ENCODE measurements at regions not wholly inside any gene's neighbourhood (a gene's known extent, or its start where the extent isn't known, plus 50 kb on each side); places are given as distances from the start of the nearest gene placed in this dataset.
"Not testable (repeated sequence)": the region's sequence is repeated elsewhere in the genome, so short reads cannot be mapped to it uniquely, and the experiment has no call there.

GRCh38 chr4:114034189-114034588 is 54.7 kb upstream of the ARSJ start:
- no peaks in the 10 kb centered on the region for H3K4me1 Mint-ChIP-seq
- H3K27me3 Mint-ChIP-seq, result no peaks in the 10 kb centered on the region
- no peaks in the 10 kb centered on the region for H3K9me3 Mint-ChIP-seq
- H3K4me3 Mint-ChIP-seq, result no peak overlapping the region
- no peaks in the 10 kb centered on the region for H3K36me3 Mint-ChIP-seq
- no peak overlapping the region for H3K27ac Mint-ChIP-seq

DNA sequence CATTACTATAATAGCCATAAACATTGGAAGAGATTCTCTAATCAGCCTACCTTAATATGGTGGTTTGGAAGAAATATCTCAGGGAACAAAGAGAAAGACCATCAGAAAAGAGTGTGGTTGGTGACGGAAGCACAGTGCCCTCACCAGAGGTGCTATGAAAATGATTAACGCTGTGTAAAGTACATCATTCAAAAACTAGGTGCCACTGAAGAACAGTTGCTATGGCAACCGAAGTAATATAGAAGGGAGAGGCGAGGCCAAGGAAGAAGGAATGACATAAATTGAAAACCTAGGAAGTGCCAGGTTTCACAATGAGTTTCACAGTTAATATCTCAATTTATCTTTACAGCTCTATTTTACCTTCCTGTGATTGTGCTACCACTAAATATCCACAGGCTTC is 57.0 kb upstream of the ARSJ start:
- H3K36me3 Mint-ChIP-seq, result no peaks in the 10 kb centered on the region

GRCh38 chr4:114036864-114037263 is 57.4 kb upstream of the ARSJ start:
- H3K9me3 Mint-ChIP-seq, result no peaks in the 10 kb centered on the region
- H3K4me3 Mint-ChIP-seq, result no peak overlapping the region
- no peaks in the 10 kb centered on the region for H3K27me3 Mint-ChIP-seq
- H3K36me3 Mint-ChIP-seq, result no peaks in the 10 kb centered on the region
- no peak overlapping the region for H3K27ac Mint-ChIP-seq
- H3K4me1 Mint-ChIP-seq, result peaks cover 10% of the 10 kb centered on the region

More for the DNA sequence above, 57.0 kb upstream of the ARSJ start:
- Mint-ChIP-seq H3K4me3 (no peak overlapping the region), H3K4me1 (peaks cover 10% of the 10 kb centered on the region), H3K9me3 (no peaks in the 10 kb centered on the region), H3K27ac (no peak overlapping the region), H3K27me3 (no peaks in the 10 kb centered on the region)

- Mint-ChIP-seq H3K27ac (no peak overlapping the region), H3K9me3 (no peaks in the 10 kb centered on the region), H3K4me1 (peaks cover 10% of the 10 kb centered on the region), H3K4me3 (no peak overlapping the region), H3K27me3 (no peaks in the 10 kb centered on the region), H3K36me3 (no peaks in the 10 kb centered on the region)
Measured at GRCh38 chr4:114037988-114038387, 58.5 kb upstream of the ARSJ start.

GRCh38 chr4:114038762-114039387 is 59.4 kb upstream of the ARSJ start:
- Mint-ChIP-seq H3K27ac (no peak overlapping the region), H3K9me3 (no peaks in the 10 kb centered on the region), H3K27me3 (no peaks in the 10 kb centered on the region)

DNA sequence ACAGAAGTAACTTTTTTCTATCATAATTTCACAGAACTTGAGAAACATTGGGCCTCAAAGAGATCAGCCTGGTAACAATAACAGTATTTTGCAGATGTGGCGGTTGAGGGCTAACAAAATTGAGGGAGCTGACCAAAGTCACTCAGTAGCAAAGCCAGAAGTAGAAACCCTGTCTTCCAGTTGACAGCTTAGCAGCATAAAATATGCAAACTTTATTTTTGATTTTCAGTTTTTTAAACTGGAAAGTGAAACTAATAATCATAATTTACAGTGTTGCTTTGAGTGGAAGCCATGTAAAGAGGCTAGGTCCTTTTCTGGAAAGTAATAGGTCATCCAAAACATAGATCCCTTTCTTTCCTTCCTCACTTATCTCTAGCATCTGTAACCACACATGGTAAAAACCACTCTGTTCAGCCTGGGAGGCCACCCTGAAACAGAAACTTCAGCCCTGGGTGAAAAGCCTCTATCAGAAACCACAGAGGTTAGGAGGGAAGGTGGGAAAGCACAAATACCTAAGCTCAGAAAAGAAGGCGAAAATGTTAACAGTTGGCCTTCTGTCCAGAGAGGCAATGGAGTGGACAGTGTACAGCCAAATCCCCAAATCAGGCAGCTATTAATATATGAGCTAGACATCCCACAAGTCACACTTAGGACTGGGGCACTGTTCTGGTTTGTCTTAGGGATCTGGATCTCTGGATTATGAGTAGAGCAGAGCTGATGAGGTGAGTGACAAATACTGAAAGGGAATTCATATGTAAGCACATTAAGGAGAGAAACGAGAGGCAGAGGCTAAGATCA is 61.1 kb upstream of the ARSJ start:
- Mint-ChIP-seq H3K36me3 (no peaks in the 10 kb centered on the region), H3K4me1 (peaks cover 10% of the 10 kb centered on the region), H3K4me3 (no peak overlapping the region), H3K27ac (no peak overlapping the region), H3K27me3 (no peaks in the 10 kb centered on the region), H3K9me3 (no peaks in the 10 kb centered on the region)

More at GRCh38 chr4:114038762-114039387, 59.4 kb upstream of the ARSJ start:
- Mint-ChIP-seq H3K4me1 (peaks cover 10% of the 10 kb centered on the region), H3K4me3 (no peak overlapping the region), H3K36me3 (no peaks in the 10 kb centered on the region)

GRCh38 chr4:114041117-114041475 is 61.6 kb upstream of the ARSJ start:
- no peak overlapping the region for H3K4me3 Mint-ChIP-seq
- no peaks in the 10 kb centered on the region for H3K27me3 Mint-ChIP-seq
- no peaks in the 10 kb centered on the region for H3K9me3 Mint-ChIP-seq
- H3K27ac Mint-ChIP-seq, result no peak overlapping the region
- H3K36me3 Mint-ChIP-seq, result no peaks in the 10 kb centered on the region
- H3K4me1 Mint-ChIP-seq, result peaks cover 10% of the 10 kb centered on the region

DNA sequence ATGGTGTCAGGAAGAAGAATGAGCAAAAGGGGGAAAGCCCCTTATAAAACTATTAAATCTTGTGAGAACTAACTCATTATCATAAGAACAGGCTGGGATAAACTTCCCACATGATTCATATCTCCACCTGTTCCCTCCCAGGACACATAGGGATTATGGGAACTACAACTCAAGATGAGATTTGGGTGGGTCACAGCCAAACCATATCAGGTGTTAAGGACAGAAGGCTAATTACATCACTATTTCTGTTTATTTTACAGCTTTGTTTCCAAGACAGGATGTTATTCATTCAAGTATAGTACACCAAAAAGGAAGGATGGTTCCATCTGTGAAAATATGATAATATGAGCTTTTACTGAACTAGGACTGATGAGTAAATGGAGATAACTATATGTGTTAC is 63.7 kb upstream of the ARSJ start:
- Mint-ChIP-seq H3K27me3 (no peaks in the 10 kb centered on the region), H3K36me3 (no peaks in the 10 kb centered on the region), H3K4me1 (peaks cover 10% of the 10 kb centered on the region), H3K4me3 (no peak overlapping the region), H3K27ac (no peak overlapping the region), H3K9me3 (no peaks in the 10 kb centered on the region)

- H3K4me3 Mint-ChIP-seq, result not testable (repeated sequence)
Measured at GRCh38 chr4:114044351-114044750, 64.9 kb upstream of the ARSJ start.

GRCh38 chr4:114046331-114046730 is 66.9 kb upstream of the ARSJ start:
- no peak overlapping the region for H3K27ac Mint-ChIP-seq
- H3K9me3 Mint-ChIP-seq, result no peaks in the 10 kb centered on the region
- H3K27me3 Mint-ChIP-seq, result no peaks in the 10 kb centered on the region
- H3K4me3 Mint-ChIP-seq, result no peak overlapping the region
- H3K36me3 Mint-ChIP-seq, result no peaks in the 10 kb centered on the region
- H3K4me1 Mint-ChIP-seq, result no peaks in the 10 kb centered on the region

More at GRCh38 chr4:114044351-114044750, 64.9 kb upstream of the ARSJ start:
- not testable (repeated sequence) for H3K9me3 Mint-ChIP-seq, H3K27me3 Mint-ChIP-seq, H3K4me1 Mint-ChIP-seq, H3K36me3 Mint-ChIP-seq, H3K27ac Mint-ChIP-seq

DNA sequence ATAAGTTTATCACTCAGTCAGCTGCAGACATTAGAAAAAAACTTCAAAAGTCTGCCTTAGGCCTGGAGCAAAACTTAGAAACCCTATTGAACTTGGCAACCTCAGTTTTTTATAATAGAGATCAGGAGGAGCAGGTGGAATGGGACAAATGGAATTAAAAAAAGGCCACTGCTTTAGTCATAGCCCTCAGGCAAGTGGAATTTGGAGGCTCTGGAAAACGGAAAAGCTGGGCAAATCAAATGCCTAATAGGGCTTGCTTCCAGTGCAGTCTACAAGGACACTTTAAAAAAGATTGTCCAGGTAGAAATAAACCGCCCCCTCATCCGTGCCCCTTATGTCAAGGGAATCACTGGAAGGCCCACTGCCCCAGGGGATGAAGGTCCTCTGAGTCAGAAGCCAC is 68.7 kb upstream of the ARSJ start:
- not testable (repeated sequence) for H3K27ac Mint-ChIP-seq, H3K4me3 Mint-ChIP-seq, H3K36me3 Mint-ChIP-seq, H3K27me3 Mint-ChIP-seq, H3K4me1 Mint-ChIP-seq, H3K9me3 Mint-ChIP-seq

DNA sequence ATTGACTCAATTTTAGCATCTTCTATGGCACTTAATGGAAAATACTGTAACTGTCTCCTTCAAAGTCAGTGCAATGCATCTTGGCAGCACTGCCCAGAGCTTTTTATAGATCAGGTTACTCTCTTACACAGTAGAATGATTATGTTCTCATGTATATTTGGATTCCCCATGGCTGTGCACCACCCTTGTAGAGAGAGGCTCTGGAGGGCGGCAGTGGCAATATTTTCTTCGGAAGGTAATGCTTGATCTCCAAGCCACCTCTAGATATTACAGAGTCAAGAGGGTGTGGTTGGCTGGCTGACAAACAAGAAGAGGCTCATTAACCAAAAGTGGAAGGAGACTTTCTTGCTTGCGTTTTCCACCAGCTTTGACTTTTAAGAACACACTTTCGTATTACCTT is 72.8 kb upstream of the ARSJ start:
- H3K27me3 Mint-ChIP-seq, result no peaks in the 10 kb centered on the region
- H3K36me3 Mint-ChIP-seq, result no peaks in the 10 kb centered on the region
- no peak overlapping the region for H3K4me3 Mint-ChIP-seq
- no peak overlapping the region for H3K27ac Mint-ChIP-seq
- H3K4me1 Mint-ChIP-seq, result no peaks in the 10 kb centered on the region
- peaks cover 15% of the 10 kb centered on the region for H3K9me3 Mint-ChIP-seq

GRCh38 chr4:114056599-114056998 is 77.2 kb upstream of the ARSJ start:
- Mint-ChIP-seq H3K27me3 (no peaks in the 10 kb centered on the region), H3K27ac (no peak overlapping the region), H3K9me3 (peaks cover 20% of the 10 kb centered on the region), H3K4me1 (no peaks in the 10 kb centered on the region), H3K36me3 (peaks cover 3% of the 10 kb centered on the region), H3K4me3 (no peak overlapping the region)

DNA sequence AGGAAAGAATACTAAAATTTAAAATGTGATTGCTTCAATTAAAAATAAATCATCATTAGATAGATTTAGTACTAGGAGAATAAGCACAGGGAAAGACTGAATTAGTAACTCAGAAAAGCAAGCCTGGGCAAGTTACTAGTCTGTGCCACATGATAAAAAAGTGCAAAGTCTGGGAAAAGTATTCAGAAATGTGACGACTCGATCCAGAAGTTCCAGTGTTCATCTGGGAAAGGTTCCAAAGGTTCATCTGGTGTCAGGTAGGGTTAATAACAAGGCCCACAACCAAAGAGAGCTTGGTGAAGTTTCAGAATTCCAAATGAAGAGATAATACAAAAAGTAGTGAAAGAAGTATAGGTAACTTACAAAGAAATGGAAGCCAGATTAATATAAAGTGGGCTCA is 78.3 kb upstream of the ARSJ start:
- Mint-ChIP-seq H3K4me3 (no peak overlapping the region), H3K36me3 (peaks cover 3% of the 10 kb centered on the region), H3K9me3 (peaks cover 20% of the 10 kb centered on the region), H3K27ac (no peak overlapping the region), H3K27me3 (no peaks in the 10 kb centered on the region), H3K4me1 (no peaks in the 10 kb centered on the region)

GRCh38 chr4:114062499-114062898 is 83.1 kb upstream of the ARSJ start:
- H3K4me3 Mint-ChIP-seq, result no peak overlapping the region
- H3K27ac Mint-ChIP-seq, result no peak overlapping the region
- H3K27me3 Mint-ChIP-seq, result no peaks in the 10 kb centered on the region
- H3K36me3 Mint-ChIP-seq, result peaks cover 3% of the 10 kb centered on the region
- H3K9me3 Mint-ChIP-seq, result peaks cover 6% of the 10 kb centered on the region
- H3K4me1 Mint-ChIP-seq, result no peaks in the 10 kb centered on the region

GRCh38 chr4:114072781-114073180 is 93.3 kb upstream of the ARSJ start:
- H3K27me3 Mint-ChIP-seq, result peaks cover 4% of the 10 kb centered on the region
- no peaks in the 10 kb centered on the region for H3K9me3 Mint-ChIP-seq
- no peak overlapping the region for H3K27ac Mint-ChIP-seq
- peaks cover 1% of the 10 kb centered on the region for H3K36me3 Mint-ChIP-seq
- H3K4me3 Mint-ChIP-seq, result no peak overlapping the region
- no peaks in the 10 kb centered on the region for H3K4me1 Mint-ChIP-seq

Measured in activated naive CD4-positive, alpha-beta T cell treated with anti-CD3 and anti-CD28 coated beads, Interleukin-2, amount 50 U/mL, for 24 hours (primary cell).